Heart left ventricle (tissue), 16 donors: ENCODE measurements at regions not wholly inside any gene's neighbourhood (a gene's known extent, or its start where the extent isn't known, plus 50 kb on each side); places are given as distances from the start of the nearest gene placed in this dataset.

Source experiments
- ATAC-seq, 4 donors: fragments of 200-7000 bp; cut with Tn5 transposase; one replicate each; pipeline ENCODE4 v1.9.1; 2020 to 2022; ENCODE audit warnings: moderate library complexity in 4 of 4, mild to moderate bottlenecking in 3 of 4, moderate number of reproducible peaks in 1 of 4
- DNase-seq, 5 donors: peaks; one replicate each; pipeline ENCODE4 v3.0.0-alpha.2; 2020
- H3K27ac ChIP-seq, 12 donors: fragments of 200-600 bp; sonication (generic) in 4 of 12; one replicate each; pipeline versions ENCODE4 v1.5.0 to v1.8.0; 2016 to 2022; ENCODE audit warnings: mild to moderate bottlenecking in 2 of 12
- H3K27me3 ChIP-seq, 9 donors: fragments of 200-600 bp; sonication (generic) in 2 of 9; one replicate each; pipeline versions ENCODE4 v1.5.1 to v1.8.0; 2016 to 2022; ENCODE audit warnings: mild to moderate bottlenecking in 3 of 9
- H3K36me3 ChIP-seq, 9 donors: fragments of 200-600 bp; sonication (generic) in 2 of 9; one replicate each; pipeline versions ENCODE4 v1.5.0 to v1.8.0; 2018 to 2022; ENCODE audit warnings: mild to moderate bottlenecking in 2 of 9
- H3K4me1 ChIP-seq, 12 donors: fragments of 200-600 bp; sonication (generic) in 4 of 12; one replicate each; pipeline versions ENCODE4 v1.5.0 to v1.8.0; 2016 to 2022; ENCODE audit warnings: mild to moderate bottlenecking in 3 of 12
- H3K4me3 ChIP-seq, 12 donors: fragments of 200-600 bp; sonication (generic) in 4 of 12; one replicate each; pipeline versions ENCODE4 v1.5.0 to v1.8.0; 2017 to 2022; ENCODE audit warnings: mild to moderate bottlenecking in 9 of 12, moderate library complexity in 4 of 12
- H3K9me3 ChIP-seq, 12 donors: fragments of 200-600 bp; sonication (generic) in 4 of 12; one replicate each; pipeline versions ENCODE4 v1.5.0 to v1.8.0; 2016 to 2022; ENCODE audit warnings: mild to moderate bottlenecking in 1 of 12
- POLR2A ChIP-seq, 2 donors: fragments of 450-650 bp; IDR thresholded peaks; one replicate each; pipeline ENCODE4 v1.6.1; 2017; ENCODE audit warnings: antibody characterized with exemption in 2 of 2, mild to moderate bottlenecking in 2 of 2, moderate library complexity in 2 of 2
- WGBS, 4 donors: extraction: QIAGEN DNeasy Blood & Tissue Kit in 2 of 4; methylation state at CpG; one replicate each; pipeline versions ENCODE4 v1.1.5 to v1.1.7; 2013 to 2018; 5-methylcytosine and 5-hydroxymethylcytosine counted together
- intact Hi-C, 10 donors: fragments of 100-400 bp; cut with DNase I; formaldehyde crosslinking; loops; one replicate each; pipeline versions ENCODE4 v1.11.1 to v1.14.2; 2022
- TF ChIP-seq, protein P1 (sequence below), 12 donors: fragments of 200-600 bp; sonication (generic) in 4 of 12; IDR thresholded peaks; one replicate each; pipeline versions ENCODE4 v1.5.0 to v1.8.0; 2018 to 2022; ENCODE audit warnings: antibody characterized with exemption in 12 of 12, mild to moderate bottlenecking in 5 of 12
- donor health status: ischemic (EF 13 %, LVEDD 7.1; RV severe dilation, severe dysfunction).
- donor health status: healthy with polysubstance abuse.
- donor health status: DM: no; HTN: yes; CAD: no.
- donor health status: DM: no; HTN: no; CAD: no.
- donor health status: ischemic (EF 25% LVEDD 6.9; RV normal size, moderate dysfunction).
- donor health status: ischemic (EF 25% LVEDD 5.7; RV mildly dilated, moderate dysfunction).
- donor health status: healthy.
- donor health status: DM: yes; HTN: yes; CAD: no.
- donor health status: ischemic (EF 35%, LVEDD 5.7; RV mildly dilated, moderate dysfunction).
- donor health status: nonischemic (EF 11% LVEDD 7.7; RV severe dilation, severe dysfunction).
- donor health status: DM: yes; HTN: yes; CAD: no.
- donor health status: PGD.
- donor health status: ischemic (EF 29% LVEDD 5.4; RV normal size, mild dysfunction).
- donor health status: nonischemic (EF 23%, LVEDD 6.1; RV moderate dilation, normal function).

DNA sequence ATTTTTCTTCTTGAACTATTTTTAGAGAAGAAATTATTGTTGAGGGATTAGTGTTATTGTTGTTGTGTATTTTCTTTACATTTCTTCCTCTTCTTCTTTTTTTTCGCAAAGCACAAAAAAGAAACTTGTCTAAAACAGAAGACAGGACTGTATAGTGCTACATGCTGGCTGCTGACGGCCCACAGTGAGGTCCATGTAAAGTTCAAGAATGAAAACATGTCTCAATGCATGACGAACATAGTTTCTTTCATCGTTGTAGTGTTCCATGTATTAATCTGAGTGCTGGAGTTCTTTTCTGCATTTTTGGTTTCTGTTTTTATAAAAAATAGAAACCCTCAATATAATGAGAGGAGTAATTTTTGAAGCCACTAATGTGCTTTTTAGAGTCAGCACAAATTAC, 462.9 kb upstream of the MARCKS start:
- intact Hi-C loops = no loop called here
- Histone ChIP-seq H3K4me1 (peaks cover 0 to 14% (median 4%) of the 10 kb centered on the region in 12 donors), H3K9me3 (no peaks in the 10 kb centered on the region), H3K4me3 (no peak overlapping the region), H3K36me3 (no peaks in the 10 kb centered on the region), H3K27me3 (no peaks in the 10 kb centered on the region), H3K27ac (no peak overlapping the region)
- DNase-seq = no peak
- no peak for TF ChIP-seq POLR2A (IDR thresholded peaks at IDR 0.05)
- TF ChIP-seq, protein P1, sequence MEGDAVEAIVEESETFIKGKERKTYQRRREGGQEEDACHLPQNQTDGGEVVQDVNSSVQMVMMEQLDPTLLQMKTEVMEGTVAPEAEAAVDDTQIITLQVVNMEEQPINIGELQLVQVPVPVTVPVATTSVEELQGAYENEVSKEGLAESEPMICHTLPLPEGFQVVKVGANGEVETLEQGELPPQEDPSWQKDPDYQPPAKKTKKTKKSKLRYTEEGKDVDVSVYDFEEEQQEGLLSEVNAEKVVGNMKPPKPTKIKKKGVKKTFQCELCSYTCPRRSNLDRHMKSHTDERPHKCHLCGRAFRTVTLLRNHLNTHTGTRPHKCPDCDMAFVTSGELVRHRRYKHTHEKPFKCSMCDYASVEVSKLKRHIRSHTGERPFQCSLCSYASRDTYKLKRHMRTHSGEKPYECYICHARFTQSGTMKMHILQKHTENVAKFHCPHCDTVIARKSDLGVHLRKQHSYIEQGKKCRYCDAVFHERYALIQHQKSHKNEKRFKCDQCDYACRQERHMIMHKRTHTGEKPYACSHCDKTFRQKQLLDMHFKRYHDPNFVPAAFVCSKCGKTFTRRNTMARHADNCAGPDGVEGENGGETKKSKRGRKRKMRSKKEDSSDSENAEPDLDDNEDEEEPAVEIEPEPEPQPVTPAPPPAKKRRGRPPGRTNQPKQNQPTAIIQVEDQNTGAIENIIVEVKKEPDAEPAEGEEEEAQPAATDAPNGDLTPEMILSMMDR (IDR thresholded peaks at IDR 0.05) = no peak
- 81 to 89% (median 86%) methylated on average over 4 of the region's 4 CpGs for WGBS, 4 donors
- no peak for ATAC-seq

GRCh38 chr6:113394729-113395128, 462.4 kb upstream of the MARCKS start:
- peaks cover 0 to 14% (median 4%) of the 10 kb centered on the region in 12 donors for H3K4me1 ChIP-seq
- no peak for ATAC-seq
- no peaks in the 10 kb centered on the region for H3K36me3 ChIP-seq
- no peaks in the 10 kb centered on the region for H3K9me3 ChIP-seq
- no peak overlapping the region for H3K4me3 ChIP-seq
- DNase-seq = no peak
- no peak overlapping the region for H3K27ac ChIP-seq
- TF ChIP-seq, protein P1 (IDR thresholded peaks at IDR 0.05) = no peak
- no peak for TF ChIP-seq POLR2A (IDR thresholded peaks at IDR 0.05)
- WGBS, 4 donors = 98 to 100% (median 98%) methylated on average over 2 of the region's 2 CpGs
- intact Hi-C loops = no loop called here
- H3K27me3 ChIP-seq = no peaks in the 10 kb centered on the region

DNA sequence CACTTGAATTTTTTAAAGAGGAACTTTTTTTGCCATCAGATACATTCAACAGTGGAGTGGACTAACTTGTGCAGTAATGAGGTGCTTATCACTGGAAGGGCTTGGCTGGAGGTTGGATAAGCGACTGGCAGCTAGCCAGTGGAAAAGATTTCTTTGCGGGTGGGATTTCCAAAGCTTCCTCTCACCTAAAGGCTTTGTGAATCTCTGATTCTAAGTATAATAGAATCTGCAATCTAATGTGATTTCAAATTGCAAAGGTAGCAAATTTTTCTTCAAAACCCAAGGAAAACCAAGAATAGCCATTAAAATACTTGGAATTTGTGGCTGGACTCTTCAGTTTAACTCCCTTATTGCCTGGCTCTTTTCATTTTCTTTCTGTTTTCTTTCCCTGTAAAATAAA, 460.4 kb upstream of the MARCKS start:
- Histone ChIP-seq H3K27ac (no peak overlapping the region), H3K4me1 (peaks cover 0 to 14% (median 4%) of the 10 kb centered on the region in 12 donors), H3K36me3 (no peaks in the 10 kb centered on the region), H3K4me3 (no peak overlapping the region), H3K27me3 (no peaks in the 10 kb centered on the region), H3K9me3 (no peaks in the 10 kb centered on the region)
- ATAC-seq (no peak), DNase-seq (no peak)
- 23 to 34% (median 31%) methylated on average over 2 of the region's 2 CpGs for WGBS, 4 donors
- intact Hi-C loops = no loop called here
- no peak for TF ChIP-seq POLR2A (IDR thresholded peaks at IDR 0.05)

DNA sequence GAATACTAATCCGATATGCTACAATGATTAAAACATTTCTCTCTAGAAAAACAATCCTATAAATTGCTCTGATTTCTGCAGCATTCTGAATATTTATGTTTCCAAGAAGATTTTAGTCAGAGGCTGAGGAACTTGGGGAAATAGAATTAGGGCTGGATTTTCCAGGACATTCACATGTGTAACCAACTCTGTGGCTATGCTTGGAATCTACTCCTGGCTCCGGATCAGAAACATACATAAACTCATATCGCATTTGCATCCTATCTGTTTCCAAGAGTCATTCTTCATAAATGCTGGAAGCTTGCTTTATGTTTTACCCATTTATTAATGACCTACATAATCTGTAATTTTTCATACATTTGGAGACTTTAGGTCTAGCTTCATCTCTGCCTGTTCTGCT, 459.9 kb upstream of the MARCKS start:
- peaks cover 0 to 14% (median 4%) of the 10 kb centered on the region in 12 donors for H3K4me1 ChIP-seq
- 78 to 86% (median 79%) methylated on average over 3 of the region's 3 CpGs for WGBS, 4 donors
- TF ChIP-seq, protein P1 (IDR thresholded peaks at IDR 0.05) = no peak
- no peak for TF ChIP-seq POLR2A (IDR thresholded peaks at IDR 0.05)
- H3K27me3 ChIP-seq = no peaks in the 10 kb centered on the region
- no peak overlapping the region for H3K4me3 ChIP-seq
- intact Hi-C loops = no loop called here
- no peak overlapping the region for H3K27ac ChIP-seq
- no peaks in the 10 kb centered on the region for H3K36me3 ChIP-seq
- DNase-seq (no peak), ATAC-seq (no peak)
- no peaks in the 10 kb centered on the region for H3K9me3 ChIP-seq

DNA sequence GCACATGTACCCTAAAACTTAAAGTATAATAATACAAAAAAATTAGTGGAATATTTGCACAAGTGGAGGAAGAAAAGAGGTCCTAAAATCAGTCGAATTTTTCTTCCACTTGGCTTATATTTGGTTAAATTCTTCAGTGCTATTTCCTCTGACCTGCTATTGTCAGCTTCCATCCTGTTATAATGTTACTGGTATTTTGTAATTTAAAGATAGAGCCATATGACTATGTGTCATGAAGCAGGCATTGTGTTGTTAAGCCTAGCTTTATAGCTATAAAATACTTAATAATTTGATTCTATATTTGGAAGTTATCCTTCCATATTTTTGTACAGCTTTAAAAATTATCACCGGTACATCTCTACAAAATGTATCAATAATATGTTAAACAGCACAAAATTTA, 455.9 kb upstream of the MARCKS start:
- H3K9me3 ChIP-seq = no peaks in the 10 kb centered on the region
- peaks cover 0 to 8% (median 2%) of the 10 kb centered on the region in 12 donors for H3K4me1 ChIP-seq
- H3K36me3 ChIP-seq = no peaks in the 10 kb centered on the region
- H3K4me3 ChIP-seq = no peak overlapping the region
- DNase-seq (no peak), ATAC-seq (no peak)
- 66 to 72% (median 72%) methylated on average over 2 of the region's 2 CpGs for WGBS, 4 donors
- TF ChIP-seq, protein P1 (IDR thresholded peaks at IDR 0.05) = no peak
- no peak for TF ChIP-seq POLR2A (IDR thresholded peaks at IDR 0.05)
- no peaks in the 10 kb centered on the region for H3K27me3 ChIP-seq
- no peak overlapping the region for H3K27ac ChIP-seq
- intact Hi-C loops = no loop called here
